Islet precursor cell (in vitro differentiated cells): ENCODE measurements at regions not wholly inside any gene's neighbourhood (a gene's known extent, or its start where the extent isn't known, plus 50 kb on each side); places are given as distances from the start of the nearest gene placed in this dataset.

ENCODE experiments used
- DNase-seq: peaks from one replicate; pipeline ENCODE4 v3.0.0-alpha.2; 2018

DNA sequence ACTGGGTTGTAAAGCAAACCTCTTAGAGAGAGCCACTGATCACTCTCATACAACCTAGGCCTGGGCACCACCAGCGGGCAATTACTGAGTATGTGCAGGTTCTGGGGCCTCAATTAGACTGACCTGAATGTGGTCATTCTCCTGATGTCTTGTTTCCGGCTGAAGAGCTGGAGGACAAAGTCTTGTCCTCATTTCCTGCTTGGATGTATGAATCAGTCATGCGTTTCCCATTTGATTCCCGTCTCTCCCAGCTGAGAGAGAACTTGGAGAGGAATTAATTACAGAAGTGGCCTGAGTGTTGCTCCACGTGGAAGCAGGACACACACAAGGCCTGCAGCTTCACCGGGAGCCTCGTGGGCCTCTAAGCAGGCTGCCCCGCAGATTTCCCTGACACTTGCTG, 799.3 kb upstream of the ARGLU1 start:
- no peak for DNase-seq

DNA sequence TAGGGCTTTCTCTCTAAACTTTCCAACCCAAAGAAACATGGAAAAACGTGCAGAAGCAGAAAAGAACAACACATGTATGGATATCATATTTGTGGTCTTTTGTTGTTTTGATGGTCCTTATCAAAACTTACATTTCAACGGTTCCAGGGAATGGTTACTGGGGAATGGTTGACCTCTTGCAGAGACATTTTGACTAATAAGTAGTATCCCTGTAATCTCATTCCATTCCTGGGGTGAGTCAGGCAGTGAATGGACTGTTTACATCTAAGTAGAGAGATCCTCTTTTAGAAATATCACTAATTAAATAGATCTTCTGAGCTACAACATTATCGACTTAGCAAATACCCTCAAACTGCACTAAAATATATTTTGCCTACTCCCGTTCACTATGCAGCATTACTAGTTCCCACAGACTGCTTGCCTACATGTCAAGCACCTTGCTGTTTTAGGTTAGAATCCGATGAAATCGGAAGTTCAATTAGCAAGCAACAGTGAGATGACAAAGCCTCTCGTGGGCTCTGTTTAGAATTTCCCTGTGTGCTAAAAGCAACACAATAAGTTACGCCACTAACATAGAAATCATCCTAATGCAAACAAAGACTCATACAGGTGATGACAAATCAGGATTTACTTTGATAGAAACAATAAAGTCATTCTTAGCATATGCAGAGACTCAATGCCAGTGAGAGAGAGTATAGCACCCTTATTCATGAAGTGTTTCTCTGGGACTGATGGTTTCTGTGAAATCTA, 797.7 kb upstream of the ARGLU1 start:
- no peak for DNase-seq

DNA sequence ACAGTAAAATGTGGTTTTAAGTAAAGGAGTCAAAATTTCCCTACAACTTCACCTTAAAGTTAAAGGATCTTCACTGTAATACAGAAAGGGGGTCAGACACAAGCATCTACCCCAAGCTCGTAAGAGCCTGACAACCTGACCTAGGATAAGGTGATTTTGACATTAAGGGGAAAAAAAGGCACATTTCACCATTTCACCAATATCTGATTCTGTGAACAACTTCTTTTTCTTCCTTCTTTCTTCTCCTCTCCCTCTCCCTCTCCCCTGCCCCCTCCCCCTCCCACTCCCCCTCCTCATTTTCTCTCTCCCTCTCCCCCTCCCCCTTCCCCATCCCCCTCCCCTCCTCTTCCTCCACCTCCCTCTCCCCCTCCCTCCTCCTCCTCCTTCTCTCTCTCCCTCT, 796.7 kb upstream of the ARGLU1 start:
- no peak for DNase-seq

DNA sequence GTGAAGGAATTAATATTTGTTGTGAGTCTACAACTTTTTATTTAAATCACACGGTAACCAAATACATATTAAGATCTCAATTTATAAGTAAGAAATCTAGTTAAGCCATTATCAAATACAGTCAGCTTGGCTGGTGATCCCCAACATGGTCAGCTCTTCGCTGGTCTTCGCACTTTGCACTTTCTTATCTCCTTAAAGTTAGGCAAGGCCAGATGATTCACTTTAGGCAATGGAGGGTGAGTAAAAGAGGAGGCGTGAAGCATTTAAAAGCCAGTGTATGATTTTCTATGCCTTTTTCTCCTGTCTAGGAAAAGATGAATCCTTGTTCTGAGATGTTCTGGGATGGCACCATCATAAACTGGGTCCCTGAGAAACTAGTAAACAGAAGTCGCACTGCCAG, 793.7 kb upstream of the ARGLU1 start:
- no peak for DNase-seq

DNA sequence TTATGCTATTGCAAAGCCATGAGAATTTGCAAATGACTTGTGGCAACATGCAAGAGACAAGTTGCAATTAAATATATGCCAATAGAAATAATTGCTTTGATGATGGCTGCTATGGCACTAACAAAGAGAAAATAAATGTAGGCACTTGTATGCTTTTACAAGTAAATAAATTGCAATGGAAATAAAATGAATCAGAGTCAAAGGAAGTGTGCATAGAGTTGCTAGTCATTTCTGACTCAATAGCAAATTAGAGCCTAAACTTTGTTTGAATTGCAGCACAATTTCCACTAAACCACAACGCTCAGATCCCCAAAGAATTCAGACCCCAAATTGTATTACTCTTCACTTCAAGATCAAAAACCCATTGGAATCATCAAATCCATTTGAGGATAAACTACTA, 792.1 kb upstream of the ARGLU1 start:
- DNase-seq = no peak

DNA sequence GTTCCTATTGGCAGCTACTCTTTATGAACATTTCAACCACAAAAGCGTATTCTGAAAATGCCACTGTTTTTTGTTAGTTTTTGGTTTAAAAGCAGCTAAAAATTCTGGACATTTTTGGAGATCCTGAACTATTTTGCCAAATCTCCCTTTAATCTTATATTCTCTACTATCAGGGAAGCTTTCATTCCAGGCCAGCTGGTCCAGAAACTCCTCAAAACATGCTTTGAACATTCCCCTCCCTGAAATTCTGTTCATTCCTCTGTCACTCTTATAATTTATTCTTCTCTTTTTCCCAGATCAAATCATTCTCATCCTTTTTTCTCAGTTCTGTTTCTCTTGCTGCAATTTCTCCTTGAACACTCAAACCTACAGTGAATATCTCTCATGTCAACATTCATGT, 790.9 kb upstream of the ARGLU1 start:
- no peak for DNase-seq

DNA sequence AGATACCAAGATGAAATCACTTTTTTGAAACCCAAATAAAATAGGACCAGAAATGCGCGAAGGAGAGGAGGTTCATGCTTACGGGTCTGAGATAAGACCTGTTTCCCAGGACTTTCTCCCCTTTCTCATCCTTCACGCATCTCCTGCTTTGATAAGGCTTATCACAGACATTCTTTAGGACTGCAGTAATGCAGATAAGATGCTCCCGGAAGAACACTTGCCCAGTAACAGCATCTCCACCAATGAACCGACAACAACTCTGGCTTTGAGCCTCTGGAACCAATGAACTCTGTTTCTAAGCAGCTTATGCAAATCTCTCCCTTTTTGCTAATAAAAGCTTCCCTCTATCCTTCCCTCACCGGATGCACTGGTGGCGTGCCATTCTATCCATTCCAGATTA, 783.4 kb upstream of the ARGLU1 start:
- DNase-seq = peak; percentile 69

DNA sequence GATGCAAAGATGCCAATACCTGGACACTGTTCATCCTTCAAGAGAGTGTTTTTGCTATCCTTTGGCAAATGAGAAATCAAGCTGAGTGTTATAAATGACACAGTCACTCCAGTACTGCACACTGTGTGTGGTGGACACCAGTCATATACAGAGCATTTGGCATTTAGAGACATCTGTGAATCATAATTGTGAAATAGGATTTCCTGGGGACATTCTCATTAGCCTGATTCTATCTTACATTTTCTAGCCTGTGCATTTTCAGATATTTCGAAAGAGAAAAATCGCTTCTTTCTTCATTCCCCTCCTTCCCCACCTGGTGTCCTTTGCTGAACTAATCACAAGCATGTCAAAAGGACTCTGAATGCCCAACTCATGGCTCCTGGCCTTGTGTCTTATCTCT, 781.0 kb upstream of the ARGLU1 start:
- DNase-seq = no peak

DNA sequence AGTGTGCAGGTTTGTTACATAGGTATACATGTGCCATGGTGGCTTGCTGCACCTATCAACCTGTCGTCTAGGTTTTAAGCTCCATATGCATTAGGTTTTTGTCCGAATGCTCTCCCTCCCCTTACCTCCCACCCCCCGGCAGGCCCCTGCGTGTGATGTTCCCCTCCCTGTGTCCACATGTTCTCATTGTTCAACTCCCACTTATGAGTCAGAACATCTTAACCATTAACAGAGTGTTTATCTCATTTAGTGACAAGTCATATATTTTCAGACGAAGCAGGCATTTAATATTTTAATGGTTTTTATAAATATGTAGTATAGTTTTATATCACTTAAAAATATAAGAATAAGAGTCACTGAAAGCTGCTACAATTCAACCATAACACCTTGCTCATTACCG, 780.5 kb upstream of the ARGLU1 start:
- DNase-seq = no peak

DNA sequence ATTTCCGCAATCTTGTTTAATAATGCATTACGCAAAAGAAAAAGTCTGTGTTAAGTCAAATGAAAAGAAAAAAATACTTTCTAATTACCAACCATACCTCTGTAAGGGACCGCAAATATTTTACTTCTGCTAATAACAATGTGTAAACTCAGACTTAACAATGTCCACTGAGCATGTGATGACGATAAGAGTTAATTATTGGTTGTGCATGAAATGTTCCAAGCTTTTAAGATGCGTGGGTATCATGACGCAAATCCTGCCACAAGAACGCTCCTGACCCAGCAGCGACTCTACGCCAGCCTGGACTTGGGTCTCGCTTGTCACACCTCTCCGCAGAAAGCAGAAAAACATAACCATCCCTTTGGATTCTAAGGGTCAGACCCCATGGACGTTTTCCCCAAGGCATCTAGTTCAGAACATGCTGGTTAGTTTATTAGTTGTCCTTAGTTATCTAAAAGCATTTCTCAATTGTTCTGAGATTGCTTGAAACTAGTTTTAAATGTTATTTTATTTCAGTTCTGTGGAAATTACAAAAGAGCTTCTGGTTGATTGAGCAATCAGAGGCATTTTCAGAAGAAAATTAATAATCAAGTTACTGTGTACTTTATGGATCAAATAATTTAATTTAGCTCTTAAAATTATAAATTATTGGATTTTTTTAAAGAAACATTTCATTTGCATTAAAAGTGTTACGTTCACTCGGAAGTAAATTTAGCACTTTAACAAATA, 779.9 kb upstream of the ARGLU1 start:
- DNase-seq = no peak

DNA sequence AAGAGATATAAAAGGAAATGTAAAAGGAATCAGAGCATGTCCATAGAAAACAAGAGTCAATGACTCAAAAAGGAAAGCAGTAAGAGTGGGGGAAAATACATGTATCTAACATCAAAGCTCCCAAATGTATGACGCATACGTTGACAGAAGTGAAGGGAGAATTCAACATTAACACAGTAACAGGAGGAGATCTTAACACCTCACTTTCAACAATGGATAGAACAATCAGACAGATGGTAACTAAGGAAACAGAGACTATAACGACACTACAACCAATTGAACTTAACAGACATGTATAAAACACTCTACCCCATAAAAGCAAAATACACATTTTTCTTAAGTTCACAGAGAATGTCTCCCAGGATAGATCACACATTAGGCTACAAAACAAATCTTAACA, 774.8 kb upstream of the ARGLU1 start:
- DNase-seq = no peak

DNA sequence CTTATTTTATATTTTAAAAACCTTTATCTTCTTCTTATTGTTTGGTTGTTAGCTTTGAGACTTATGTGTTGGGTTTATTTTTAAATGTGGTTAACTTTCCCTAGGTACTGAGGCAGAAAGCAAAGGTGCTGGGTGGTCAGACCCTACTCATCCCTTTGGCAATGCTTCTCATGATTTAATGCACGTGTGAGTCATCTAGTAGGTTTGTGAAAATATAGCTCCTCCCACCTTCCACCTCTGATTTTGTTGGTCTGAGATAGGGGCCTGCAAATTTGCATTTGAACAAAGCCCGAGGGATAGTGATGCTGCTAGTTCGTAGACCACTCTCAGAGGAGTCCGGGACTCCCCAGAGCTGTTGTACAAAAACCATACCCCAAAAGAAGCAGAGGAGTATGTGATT, 771.3 kb upstream of the ARGLU1 start:
- DNase-seq = no peak

DNA sequence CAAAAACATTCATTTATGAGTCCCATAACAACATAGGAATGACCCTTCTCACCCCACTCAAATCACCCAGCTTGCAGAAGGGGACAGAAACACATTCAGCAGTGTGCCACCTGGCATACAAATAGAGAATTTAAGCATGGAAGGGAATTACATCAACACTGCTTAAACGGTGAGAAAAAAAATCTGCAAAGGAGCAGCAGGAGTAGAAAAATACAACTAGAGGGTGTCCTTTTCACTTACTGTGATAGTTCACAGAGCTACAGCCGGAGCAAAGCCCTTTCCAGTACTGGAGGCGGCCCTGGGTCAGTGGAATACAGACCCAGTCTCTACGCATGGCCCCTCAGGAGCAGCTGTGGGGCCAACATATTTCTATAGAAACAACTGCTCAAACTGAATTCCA, 764.3 kb upstream of the ARGLU1 start:
- no peak for DNase-seq

DNA sequence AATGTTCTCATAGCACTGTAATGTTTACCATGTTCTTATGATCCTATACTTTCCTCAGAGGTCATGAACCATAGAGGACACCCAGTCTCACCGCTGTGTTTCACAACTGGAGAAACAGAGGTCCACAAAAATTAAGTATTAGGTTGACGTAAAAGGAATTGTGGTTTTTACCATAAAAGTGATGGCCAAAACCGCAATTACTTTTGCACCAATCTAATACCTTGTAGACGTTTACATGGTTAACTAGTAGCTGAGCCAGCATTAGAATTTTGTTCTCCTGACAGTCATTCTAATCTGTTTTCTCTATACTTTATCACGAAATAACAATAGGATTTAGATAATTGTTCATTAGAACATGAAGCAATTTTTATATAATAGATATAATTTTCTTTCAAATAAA, 763.4 kb upstream of the ARGLU1 start:
- DNase-seq = no peak

DNA sequence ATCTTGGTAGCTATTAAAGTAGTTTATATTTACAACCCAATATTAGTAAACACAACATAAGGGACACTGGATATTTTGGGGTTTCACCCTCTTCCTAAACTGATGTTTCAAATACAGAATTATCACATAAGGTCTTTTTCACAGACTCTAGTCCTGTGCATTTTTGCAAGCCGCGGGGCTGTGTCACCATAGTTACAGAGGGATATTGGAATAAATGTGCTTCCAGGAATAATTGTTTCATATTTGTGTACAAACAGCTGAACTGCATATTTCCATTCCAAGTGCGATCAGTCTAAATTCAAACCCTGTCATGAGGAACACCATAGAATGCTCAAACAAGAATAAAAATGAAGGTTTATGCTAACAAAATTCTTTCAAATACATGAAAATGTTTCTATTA, 762.5 kb upstream of the ARGLU1 start:
- no peak for DNase-seq

DNA sequence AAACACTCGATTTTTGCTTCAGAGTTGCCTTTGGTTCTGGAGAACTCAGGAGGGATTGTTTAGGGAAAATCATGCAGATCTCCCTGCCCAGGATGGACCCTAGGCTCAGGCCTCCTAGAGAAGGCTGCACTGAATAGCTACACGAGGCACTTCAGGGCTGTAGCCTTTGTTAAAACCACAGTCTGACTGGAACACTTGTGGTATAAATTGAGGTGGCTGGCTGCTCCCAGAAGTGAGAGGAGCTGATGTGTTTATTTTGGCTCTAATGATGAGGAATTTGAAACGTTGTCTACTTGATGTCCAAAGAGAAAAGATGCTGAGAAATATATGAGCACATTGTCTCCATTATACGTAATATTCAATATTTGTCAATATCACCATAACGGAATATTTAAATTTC, 762.1 kb upstream of the ARGLU1 start:
- no peak for DNase-seq

DNA sequence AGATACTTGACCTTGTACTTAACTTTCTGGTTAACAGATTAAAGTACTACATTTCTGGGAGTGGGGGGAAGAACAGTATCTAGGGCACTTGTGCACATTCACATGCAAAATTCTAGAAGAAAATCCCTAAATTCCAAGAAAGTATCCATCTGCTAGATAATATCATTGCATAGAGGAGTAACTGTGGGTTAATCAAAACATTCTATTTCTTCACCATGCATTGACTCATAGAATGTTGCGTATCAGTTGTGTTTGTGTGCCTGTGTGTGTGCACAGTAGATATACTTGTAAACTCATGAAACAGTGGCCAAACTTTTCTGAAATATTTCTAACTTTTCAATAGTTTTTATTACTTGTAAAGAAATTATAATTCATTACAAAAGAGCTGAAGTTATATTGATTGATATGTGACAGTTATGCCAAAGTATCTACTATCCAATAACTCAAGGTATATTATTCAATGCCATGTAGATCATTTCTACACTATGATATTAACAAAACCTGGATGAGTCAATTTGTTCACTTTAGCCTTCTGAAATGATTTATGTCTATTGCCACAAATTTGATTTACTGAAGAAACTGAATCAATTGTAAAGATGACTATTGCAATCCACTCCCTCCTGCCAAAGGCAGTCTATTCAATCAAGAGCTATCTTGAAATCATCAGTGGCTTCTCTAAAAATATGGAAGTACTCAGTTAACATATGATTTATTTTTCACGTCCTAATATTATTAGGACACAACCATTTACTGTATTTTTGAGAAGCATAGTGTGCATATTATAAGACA, 756.7 kb upstream of the ARGLU1 start:
- DNase-seq = no peak

DNA sequence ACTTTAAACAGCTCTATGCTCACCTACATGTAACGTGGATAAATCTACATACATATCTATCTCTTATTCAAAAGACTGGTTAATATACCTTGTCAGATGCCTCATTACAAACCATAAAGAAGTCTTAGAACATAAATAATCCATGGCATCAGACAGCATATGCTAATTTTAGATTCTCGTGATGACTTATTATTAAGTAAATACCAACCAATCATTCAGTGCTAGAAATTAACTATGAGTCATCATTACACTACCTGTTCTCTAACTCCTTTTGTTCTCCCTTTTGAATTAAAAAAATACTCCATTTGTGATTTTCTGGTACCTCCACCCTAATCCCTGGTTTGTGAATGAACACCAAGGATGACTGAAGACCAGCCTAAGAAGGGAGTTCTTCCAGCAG, 754.3 kb upstream of the ARGLU1 start:
- no peak for DNase-seq

DNA sequence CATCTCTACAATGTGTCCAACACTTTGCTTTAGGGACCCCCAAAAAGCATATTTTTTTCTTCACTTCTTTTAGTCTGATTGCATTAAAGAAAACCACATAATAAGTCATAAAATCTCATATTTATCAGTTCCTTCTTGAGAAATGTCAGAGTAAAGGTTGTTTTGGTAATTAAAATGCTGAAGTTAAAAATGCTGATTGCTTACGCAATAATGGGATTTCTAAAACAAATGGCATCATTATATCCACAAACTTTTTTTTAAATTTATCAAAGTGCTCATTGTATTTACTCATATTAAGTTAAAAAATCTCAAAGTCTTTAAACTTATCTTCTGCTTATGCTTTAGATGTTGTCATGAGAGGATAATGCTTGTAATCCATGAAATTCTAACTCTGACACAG, 737.2 kb upstream of the ARGLU1 start:
- no peak for DNase-seq

DNA sequence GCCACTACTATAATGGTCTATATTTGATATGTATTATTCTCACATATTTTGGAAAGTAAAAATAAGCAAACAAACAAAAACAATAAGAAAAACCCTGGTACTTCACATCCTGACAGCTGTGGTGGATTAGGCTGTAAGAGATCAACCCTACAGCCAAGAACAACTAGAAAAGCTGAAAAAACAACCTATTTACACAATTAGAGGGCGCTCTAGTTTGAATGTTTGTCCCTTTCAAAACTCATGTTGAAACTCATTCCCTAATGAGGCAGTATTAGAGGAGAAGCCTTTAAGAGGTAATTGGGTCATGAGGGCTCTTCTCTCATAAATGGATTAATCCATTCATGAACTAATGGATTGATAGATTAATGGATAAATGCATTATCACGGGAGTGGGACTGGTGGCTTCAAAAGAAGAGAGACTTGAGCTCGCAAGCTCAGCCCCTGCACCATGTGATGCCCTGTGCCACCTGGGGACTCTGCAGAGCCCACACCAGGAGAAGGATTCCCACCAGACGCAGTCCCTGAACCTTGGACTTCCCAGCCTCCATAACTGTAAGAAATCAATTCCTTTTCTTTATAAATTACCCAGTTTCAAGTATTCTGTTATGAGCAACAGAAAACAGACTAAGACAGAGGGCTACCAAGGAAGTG, 733.9 kb upstream of the ARGLU1 start:
- no peak for DNase-seq

DNA sequence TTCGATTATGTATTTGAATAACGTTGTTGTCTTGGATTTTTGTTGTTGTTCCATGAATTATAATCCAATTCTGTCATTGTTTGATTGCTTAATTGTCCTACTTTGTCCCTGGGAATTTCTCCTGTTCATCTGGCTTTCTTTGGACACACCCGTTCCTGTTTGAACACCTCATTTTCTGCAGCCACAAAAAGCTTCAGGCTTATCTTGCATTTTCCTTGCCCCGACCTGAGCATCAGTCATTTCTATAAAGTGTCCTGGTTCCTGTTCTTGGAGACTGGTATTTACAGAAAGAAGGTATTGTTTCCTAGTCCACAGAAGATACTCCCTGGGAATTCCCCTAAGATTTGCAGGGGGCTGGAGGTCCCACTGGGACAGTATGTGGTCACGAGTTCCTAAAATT, 731.8 kb upstream of the ARGLU1 start:
- peak; percentile 55 for DNase-seq

DNA sequence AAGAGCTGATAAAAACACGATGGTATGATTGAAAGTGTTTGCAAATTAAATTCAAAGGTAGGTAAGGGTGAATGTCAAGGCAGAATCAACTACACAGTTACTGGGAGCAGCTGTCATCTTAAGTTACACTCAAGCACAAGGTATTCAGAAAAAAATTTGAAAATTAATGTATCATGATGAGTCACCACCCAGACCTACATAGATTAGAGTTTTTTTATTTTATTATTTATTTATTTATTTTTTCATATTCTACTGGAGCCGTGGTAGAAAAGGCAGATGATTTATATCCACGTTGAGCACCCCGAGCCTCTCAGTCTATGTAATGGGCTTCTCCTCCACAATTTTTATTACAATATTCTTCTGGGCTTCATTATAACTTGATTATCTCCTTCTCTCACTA, 728.9 kb upstream of the ARGLU1 start:
- DNase-seq = no peak

DNA sequence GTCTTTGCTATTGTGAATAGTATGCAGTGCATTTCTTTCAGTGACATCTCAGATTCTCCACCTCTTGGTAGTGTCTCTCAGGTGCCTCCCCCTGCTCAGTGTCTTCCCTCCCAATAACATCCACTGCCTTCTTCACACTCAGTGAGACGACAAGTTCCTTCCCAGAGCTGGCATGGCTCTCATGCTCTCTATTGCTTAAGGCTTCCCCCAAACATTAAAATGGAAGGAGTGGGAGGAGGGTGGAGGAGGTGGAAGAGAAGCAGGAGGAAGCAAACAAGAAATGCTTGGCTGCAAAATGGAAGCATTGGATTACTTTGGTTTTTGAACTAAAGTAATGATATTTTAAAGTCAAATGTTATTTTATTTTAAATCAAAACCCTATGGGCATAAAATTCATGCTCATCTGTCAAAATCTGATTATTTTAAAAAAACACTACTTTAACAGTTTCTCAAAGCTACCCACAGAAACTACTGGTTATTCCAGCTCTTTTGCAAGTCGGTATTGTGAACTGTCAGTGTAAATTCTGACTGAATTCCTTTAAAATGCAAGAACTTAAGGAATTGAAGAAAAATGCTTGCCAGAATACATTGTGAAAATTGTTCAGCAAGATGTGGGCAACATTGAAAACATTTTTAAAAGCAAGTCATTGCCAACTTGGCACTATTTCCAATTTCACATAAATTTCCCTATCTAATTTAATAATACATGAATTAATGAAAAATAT, 727.6 kb upstream of the ARGLU1 start:
- DNase-seq = no peak
